H9 (cell line): ENCODE measurements at regions not wholly inside any gene's neighbourhood (a gene's known extent, or its start where the extent isn't known, plus 50 kb on each side); places are given as distances from the start of the nearest gene placed in this dataset.

Experiments used
- DNase-seq: peaks from one replicate; pipeline ENCODE4 v3.0.0-alpha.2; 2017
- H2AFZ ChIP-seq: one replicate; pipeline ENCODE4 v1.6.1; 2013; ENCODE audit warnings: mild to moderate bottlenecking, low read length, control low read depth, moderate library complexity
- H2AK5ac ChIP-seq: 2 replicates; pipeline ENCODE4 v1.6.1; 2013; ENCODE audit warnings: low read length, control low read depth, mixed read lengths; ENCODE audit not compliant: insufficient read length
- H2BK120ac ChIP-seq: one replicate; pipeline ENCODE4 v1.6.1; 2013; ENCODE audit warnings: low read depth, mild to moderate bottlenecking, low read length, control low read depth, inconsistent platforms; ENCODE audit not compliant: poor library complexity, severe bottlenecking
- H2BK12ac ChIP-seq: 2 replicates; pipeline ENCODE4 v1.6.1; 2013; ENCODE audit warnings: low read length, control low read depth, mixed read lengths, low read depth; ENCODE audit not compliant: insufficient read length
- H2BK15ac ChIP-seq: 2 replicates; pipeline ENCODE4 v1.6.1; 2013; ENCODE audit warnings: low read depth, low read length, control low read depth
- H2BK20ac ChIP-seq: one replicate; pipeline ENCODE4 v1.6.1; 2013; ENCODE audit warnings: low read depth, mild to moderate bottlenecking, low read length, control low read depth, inconsistent platforms; ENCODE audit not compliant: poor library complexity, severe bottlenecking
- H2BK5ac ChIP-seq: 2 replicates; pipeline ENCODE4 v1.6.1; 2013; ENCODE audit warnings: low read length, control low read depth, mixed read lengths; ENCODE audit not compliant: insufficient read length
- H3K14ac ChIP-seq: 2 replicates; pipeline ENCODE4 v1.6.1; 2013; ENCODE audit warnings: low read length, control low read depth; ENCODE audit not compliant: insufficient read depth
- H3K18ac ChIP-seq: 2 replicates; pipeline ENCODE4 v1.6.1; 2013; ENCODE audit warnings: low read depth, mild to moderate bottlenecking, mixed read lengths, low read length, control low read depth; ENCODE audit not compliant: insufficient read length
- H3K23ac ChIP-seq: 2 replicates; pipeline ENCODE4 v1.6.1; 2013; ENCODE audit warnings: low read length, control low read depth, mixed read lengths, low read depth; ENCODE audit not compliant: insufficient read length
- H3K23me2 ChIP-seq: 2 replicates; pipeline ENCODE4 v1.6.1; 2013; ENCODE audit warnings: low read depth, mild to moderate bottlenecking, mixed read lengths, low read length, control low read depth; ENCODE audit not compliant: insufficient read length, poor library complexity, severe bottlenecking
- H3K27ac ChIP-seq: 2 replicates; pipeline ENCODE4 v1.5.1; 2013; ENCODE audit warnings: low read length, control low read depth, mixed read lengths, low read depth; ENCODE audit not compliant: insufficient read length
- H3K27me3 ChIP-seq: 2 replicates; pipeline ENCODE4 v1.6.1; 2013; ENCODE audit warnings: low read length, control low read depth, inconsistent platforms; ENCODE audit not compliant: insufficient read depth
- H3K4ac ChIP-seq: 2 replicates; pipeline ENCODE4 v1.6.1; 2013; ENCODE audit warnings: low read depth, mild to moderate bottlenecking, control low read depth, inconsistent platforms, low read length, moderate library complexity
- H3K4me1 ChIP-seq: 2 replicates; pipeline ENCODE4 v1.6.1; 2013; ENCODE audit warnings: low read length, control low read depth, inconsistent platforms; ENCODE audit not compliant: insufficient read depth
- H3K4me2 ChIP-seq: 2 replicates; pipeline ENCODE4 v1.6.1; 2013; ENCODE audit warnings: low read length, control low read depth, mixed read lengths; ENCODE audit not compliant: insufficient read length, insufficient read depth
- H3K56ac ChIP-seq: 2 replicates; pipeline ENCODE4 v1.6.1; 2013; ENCODE audit warnings: low read depth, mild to moderate bottlenecking, mixed read lengths, low read length, control low read depth; ENCODE audit not compliant: insufficient read length
- H3K79me1 ChIP-seq: 2 replicates; pipeline ENCODE4 v1.6.1; 2013; ENCODE audit warnings: low read depth, mild to moderate bottlenecking, moderate library complexity, low read length, control low read depth, inconsistent platforms; ENCODE audit not compliant: insufficient read depth, poor library complexity, severe bottlenecking
- H3K79me2 ChIP-seq: 2 replicates; pipeline ENCODE4 v1.6.1; 2013; ENCODE audit warnings: low read length, control low read depth, inconsistent platforms; ENCODE audit not compliant: insufficient read depth
- H3K9ac ChIP-seq: 2 replicates; pipeline ENCODE4 v1.6.1; 2013; ENCODE audit warnings: low read length, control low read depth, mixed read lengths; ENCODE audit not compliant: insufficient read length; ENCODE audit errors: extremely low read depth
- H3K9me3 ChIP-seq: one replicate; pipeline ENCODE4 v1.6.1; 2013; ENCODE audit warnings: low read depth, low read length, inconsistent platforms; ENCODE audit not compliant: control insufficient read depth
- H3T11ph ChIP-seq: one replicate; pipeline ENCODE4 v1.6.1; 2013; ENCODE audit warnings: mild to moderate bottlenecking, low read length, control low read depth, inconsistent platforms
- H4K20me1 ChIP-seq: one replicate; pipeline ENCODE4 v1.6.1; 2013; ENCODE audit not compliant: control insufficient read depth, insufficient read length, insufficient read depth
- H4K5ac ChIP-seq: 2 replicates; pipeline ENCODE4 v1.6.1; 2013; ENCODE audit warnings: low read depth, mild to moderate bottlenecking, mixed read lengths, low read length, control low read depth; ENCODE audit not compliant: insufficient read length
- H4K8ac ChIP-seq: replicated peaks from 2 replicates; pipeline ENCODE4 v1.6.1; 2013; ENCODE audit warnings: low read length, control low read depth, mixed read lengths, low read depth; ENCODE audit not compliant: insufficient read length
- H4K91ac ChIP-seq: 2 replicates; pipeline ENCODE4 v1.6.1; 2013; ENCODE audit warnings: low read depth, mild to moderate bottlenecking, moderate library complexity, mixed read lengths, low read length, control low read depth; ENCODE audit not compliant: insufficient read length
- H3K27ac Mint-ChIP-seq, 3 experiments: 2 replicates in 2 of 3; 3 replicates in 1 of 3; pipeline ENCODE4 v1.8.0; 2020 to 2021; ENCODE audit warnings: mixed read lengths in 3 of 3, mild to moderate bottlenecking in 1 of 3, moderate library complexity in 1 of 3
- H3K27me3 Mint-ChIP-seq: 2 replicates; pipeline ENCODE4 v1.8.0; 2021; ENCODE audit warnings: low read depth, mild to moderate bottlenecking, moderate library complexity, mixed read lengths
- H3K36me3 Mint-ChIP-seq, 3 experiments: 2 replicates in 2 of 3; 3 replicates in 1 of 3; pipeline ENCODE4 v1.8.0; 2020 to 2021; ENCODE audit warnings: low read depth in 3 of 3, mixed read lengths in 3 of 3; ENCODE audit not compliant: insufficient read depth in 1 of 3
- H3K4me1 Mint-ChIP-seq, 2 experiments: 2 replicates each; pipeline ENCODE4 v1.8.0; 2020; ENCODE audit warnings: mixed read lengths in 2 of 2
- H3K4me3 Mint-ChIP-seq, 2 experiments: 2 replicates in 1 of 2; 3 replicates in 1 of 2; pipeline ENCODE4 v1.8.0; 2020 to 2021; ENCODE audit warnings: mild to moderate bottlenecking in 2 of 2, mixed read lengths in 2 of 2, moderate library complexity in 1 of 2
- H3K9me3 Mint-ChIP-seq, 2 experiments: 2 replicates in 1 of 2; 3 replicates in 1 of 2; pipeline ENCODE4 v1.8.0; 2020; ENCODE audit warnings: mild to moderate bottlenecking in 2 of 2, mixed read lengths in 2 of 2, moderate library complexity in 1 of 2
- CTCF ChIP-seq: fragments of 200-600 bp; sonication (generic); conservative IDR thresholded peaks from 3 replicates; pipeline ENCODE4 v1.8.0; 2021; ENCODE audit warnings: antibody characterized with exemption, mild to moderate bottlenecking
- WGBS: extraction: QIAGEN DNeasy Blood & Tissue Kit; methylation state at CpG from one replicate; pipeline ENCODE4 v1.1.7; 2013; ENCODE audit warnings: missing lambda C conversion rate, low lambda C conversion rate, mixed read lengths; ENCODE audit not compliant: insufficient read length; ENCODE audit errors: extremely low coverage; 5-methylcytosine and 5-hydroxymethylcytosine counted together

GRCh38 chr1:73874806-73875205, 323.2 kb downstream of the LRRIQ3 start:
- Histone ChIP-seq H3K23me2 (no peaks in the 10 kb centered on the region), H2BK12ac (no peak overlapping the region), H3T11ph (no peak overlapping the region), H2AFZ (no peak overlapping the region), H3K9me3 (no peaks in the 10 kb centered on the region), H2BK120ac (no peak overlapping the region), H4K91ac (no peak overlapping the region), H3K4me1 (no peaks in the 10 kb centered on the region), H3K9ac (no peak overlapping the region), H3K56ac (no peak overlapping the region), H3K14ac (no peak overlapping the region), H4K8ac (no peak overlapping the region), H3K4me2 (no peak overlapping the region), H3K79me1 (no peaks in the 10 kb centered on the region), H3K18ac (no peak overlapping the region), H3K27me3 (no peaks in the 10 kb centered on the region), H3K79me2 (no peaks in the 10 kb centered on the region), H2BK15ac (no peak overlapping the region), H2BK20ac (no peak overlapping the region), H4K5ac (no peak overlapping the region), H2BK5ac (no peak overlapping the region), H3K23ac (no peak overlapping the region), H2AK5ac (no peak overlapping the region), H4K20me1 (no peaks in the 10 kb centered on the region), H3K27ac (no peak overlapping the region), H3K4ac (no peak overlapping the region)
- TF ChIP-seq CTCF: no peak
- WGBS: no CpG with 5 or more reads among the region's 1 CpG
- DNase-seq: no peak
- Mint-ChIP-seq H3K4me1 (no peaks in the 10 kb centered on the region), H3K36me3 (no peaks in the 10 kb centered on the region), H3K27me3 (no peaks in the 10 kb centered on the region; the same call in 1 of the 2 replicates), H3K4me3 (no peak overlapping the region), H3K27ac (no peak overlapping the region), H3K9me3 (no peaks in the 10 kb centered on the region)
